Activated CD4-positive, alpha-beta T cell treated with anti-CD3 and anti-CD28 coated beads for 36 hours (primary cell): ENCODE measurements at regions not wholly inside any gene's neighbourhood (a gene's known extent, or its start where the extent isn't known, plus 50 kb on each side); places are given as distances from the start of the nearest gene placed in this dataset.

Experiments
- ATAC-seq: fragments of 200-7000 bp; cut with Tn5 transposase; one replicate; pipeline ENCODE4 v1.10.0; 2021; ENCODE audit warnings: mild to moderate bottlenecking, moderate library complexity
- CTCF ChIA-PET: fragments of 350-600 bp; sonication (Branson Sonifier 250); formaldehyde crosslinking; loops from one replicate; lab custom pipeline; 2021; ENCODE audit warnings: antibody characterized with exemption; lab: Charles Lee
- POLR2A ChIA-PET: fragments of 350-600 bp; sonication (Branson Sonifier 250); formaldehyde crosslinking; loops from one replicate; lab custom pipeline; 2021; ENCODE audit warnings: antibody characterized with exemption, inconsistent platforms; lab: Charles Lee
- DNase-seq: peaks from one replicate; pipeline ENCODE4 v3.0.0-alpha.2; 2020
- H3K27ac Mint-ChIP-seq: one replicate; pipeline ENCODE4 v1.8.0; 2021; ENCODE audit warnings: mixed read lengths
- H3K27me3 Mint-ChIP-seq: one replicate; pipeline ENCODE4 v1.8.0; 2021; ENCODE audit warnings: mixed read lengths
- H3K36me3 Mint-ChIP-seq: one replicate; pipeline ENCODE4 v1.8.0; 2021; ENCODE audit warnings: low read depth, mixed read lengths
- H3K4me1 Mint-ChIP-seq: one replicate; pipeline ENCODE4 v1.8.0; 2021; ENCODE audit warnings: mixed read lengths
- H3K4me3 Mint-ChIP-seq: one replicate; pipeline ENCODE4 v1.8.0; 2021; ENCODE audit warnings: mild to moderate bottlenecking, moderate library complexity, mixed read lengths
- H3K9me3 Mint-ChIP-seq: one replicate; pipeline ENCODE4 v1.8.0; 2021; ENCODE audit warnings: low read depth, mixed read lengths
- intact Hi-C, 2 experiments: fragments of 100-400 bp; cut with DNase I in 1 of 2; cut with micrococcal nuclease in 1 of 2; formaldehyde crosslinking; loops; one replicate each; pipeline versions ENCODE4 v1.14.2 to v1.15.1; 2022 to 2024; cut with DNase I, micrococcal nuclease

- no peak overlapping the region for H3K4me3 Mint-ChIP-seq
- POLR2A ChIA-PET, result no interaction called here
Measured at GRCh38 chr20:63076421-63076820, 69.7 kb upstream of the BHLHE23 start.

GRCh38 chr20:63074631-63075030 is 67.9 kb upstream of the BHLHE23 start:
- no peak overlapping the region for H3K4me3 Mint-ChIP-seq
- H3K9me3 Mint-ChIP-seq, result peaks cover 16% of the 10 kb centered on the region
- H3K27ac Mint-ChIP-seq, result no peak overlapping the region
- intact Hi-C loops, result no loop called here
- DNase-seq, result no peak
- H3K27me3 Mint-ChIP-seq, result peaks cover 25% of the 10 kb centered on the region
- POLR2A ChIA-PET, result no interaction called here
- CTCF ChIA-PET, result no interaction called here
- ATAC-seq, result no peak
- peaks cover 2% of the 10 kb centered on the region for H3K4me1 Mint-ChIP-seq
- no peaks in the 10 kb centered on the region for H3K36me3 Mint-ChIP-seq

More at GRCh38 chr20:63076421-63076820, 69.7 kb upstream of the BHLHE23 start:
- Mint-ChIP-seq H3K27me3 (peaks cover 19% of the 10 kb centered on the region), H3K9me3 (peaks cover 16% of the 10 kb centered on the region), H3K36me3 (no peaks in the 10 kb centered on the region), H3K27ac (no peak overlapping the region), H3K4me1 (peaks cover 2% of the 10 kb centered on the region)
- intact Hi-C loops, result no loop called here
- DNase-seq, result no peak
- ATAC-seq, result no peak
- CTCF ChIA-PET, result no interaction called here

DNA sequence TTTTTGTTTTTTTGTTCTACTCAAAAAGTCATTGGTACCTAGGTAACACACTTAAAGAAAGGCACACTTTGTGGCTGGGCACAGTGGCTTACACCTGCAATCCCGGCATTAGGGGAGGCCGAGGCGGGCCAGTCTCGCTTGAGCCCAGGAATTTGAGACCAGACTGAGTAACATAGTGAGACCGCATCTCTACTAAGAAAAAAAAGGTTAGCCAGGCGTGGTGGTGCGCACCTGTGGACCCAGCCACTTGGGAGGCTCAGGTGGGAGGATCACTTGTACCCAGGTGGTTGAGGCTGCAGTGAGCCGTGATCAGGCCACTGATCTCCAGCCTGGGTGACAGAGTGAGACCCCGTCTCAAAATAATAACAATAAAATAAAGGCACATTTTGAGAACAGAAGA is 67.4 kb upstream of the BHLHE23 start:
- Mint-ChIP-seq H3K27me3 (peaks cover 27% of the 10 kb centered on the region), H3K4me3 (no peak overlapping the region), H3K4me1 (peaks cover 2% of the 10 kb centered on the region), H3K27ac (no peak overlapping the region), H3K36me3 (no peaks in the 10 kb centered on the region), H3K9me3 (peaks cover 16% of the 10 kb centered on the region)
- no peak for DNase-seq
- intact Hi-C loops, result no loop called here
- ChIA-PET POLR2A (no interaction called here), CTCF (no interaction called here)
- no peak for ATAC-seq

DNA sequence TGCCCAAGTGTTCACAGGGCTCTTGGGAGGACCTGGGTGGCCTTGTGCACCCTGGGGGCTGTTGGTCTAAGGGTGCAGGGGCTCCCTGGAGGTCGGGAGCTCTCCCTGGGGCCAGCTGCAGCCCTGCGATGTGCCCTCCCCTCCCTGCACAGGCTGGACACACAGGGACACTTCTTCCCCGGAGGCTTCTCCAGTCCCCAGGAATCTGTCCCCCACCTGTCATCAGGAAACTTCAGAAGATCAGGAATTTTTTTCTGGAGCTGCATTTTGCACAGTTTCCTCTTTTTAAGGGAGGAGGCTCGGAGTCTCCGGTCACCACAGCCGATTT is 66.9 kb upstream of the BHLHE23 start:
- intact Hi-C loops, result no loop called here
- ATAC-seq (no peak), DNase-seq (no peak)
- ChIA-PET CTCF (interaction anchor here (0.5 kb wide), 1 partner anchor 711 kb away, joined by 3 read pairs; no protein-coding TSS in a partner anchor), POLR2A (no interaction called here)
- peaks cover 27% of the 10 kb centered on the region for H3K27me3 Mint-ChIP-seq
- H3K36me3 Mint-ChIP-seq, result no peaks in the 10 kb centered on the region
- H3K4me1 Mint-ChIP-seq, result peaks cover 2% of the 10 kb centered on the region
- H3K27ac Mint-ChIP-seq, result no peak overlapping the region
- peaks cover 16% of the 10 kb centered on the region for H3K9me3 Mint-ChIP-seq
- H3K4me3 Mint-ChIP-seq, result no peak overlapping the region

DNA sequence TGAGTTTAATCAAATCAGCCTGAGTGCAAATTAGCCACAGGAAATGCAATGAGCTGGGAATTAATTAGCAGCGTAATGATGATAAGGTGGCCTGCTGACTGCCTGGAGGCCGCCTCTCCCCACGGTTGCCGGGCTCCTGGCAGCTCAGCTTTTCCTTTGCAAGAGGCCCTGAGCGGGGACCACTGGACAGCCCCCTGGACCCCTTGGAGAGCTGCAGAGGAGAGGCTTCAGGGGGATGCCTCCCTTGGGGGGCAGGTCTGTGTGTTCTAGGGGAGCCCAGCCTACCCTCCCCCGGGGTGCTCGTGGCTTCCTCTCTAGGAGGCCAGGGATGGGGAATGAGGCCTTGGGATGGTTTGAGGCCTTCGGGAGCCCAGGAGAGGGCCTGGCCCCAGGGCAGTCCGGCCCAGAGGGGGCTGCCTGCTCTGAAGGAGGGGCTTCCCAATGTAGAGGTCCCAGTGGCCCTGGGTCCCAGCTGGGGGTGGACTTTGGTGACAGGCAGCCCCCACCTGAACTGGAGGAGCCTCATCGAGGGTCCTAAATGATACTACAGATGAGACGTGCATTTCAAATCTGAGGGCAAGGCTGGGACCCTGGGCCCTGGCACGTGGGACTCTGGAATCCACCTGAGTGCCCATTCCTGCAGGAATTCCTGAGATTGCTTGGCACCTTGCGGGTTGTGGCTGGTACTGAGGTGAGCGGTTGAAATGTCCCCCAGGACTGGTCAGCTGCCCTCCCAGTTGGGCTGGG is 66.4 kb upstream of the BHLHE23 start:
- peaks cover 25% of the 10 kb centered on the region for H3K27me3 Mint-ChIP-seq
- ChIA-PET POLR2A (interaction anchor here (0.7 kb wide), 1 partner anchor 220 kb away, joined by 3 read pairs; the partner anchor contains the start of gene COL20A1), CTCF (interaction anchor here (0.5 to 0.7 kb wide), 2 partner anchors 144 to 712 kb away, joined by 3 read pairs; no protein-coding TSS in a partner anchor)
- no peak overlapping the region for H3K4me3 Mint-ChIP-seq
- peaks cover 11% of the 10 kb centered on the region for H3K9me3 Mint-ChIP-seq
- H3K4me1 Mint-ChIP-seq, result peaks cover 2% of the 10 kb centered on the region
- intact Hi-C loops, result no loop called here
- DNase-seq (no peak), ATAC-seq (no peak)
- H3K36me3 Mint-ChIP-seq, result no peaks in the 10 kb centered on the region
- H3K27ac Mint-ChIP-seq, result no peak overlapping the region

GRCh38 chr20:63072231-63072791 is 65.5 kb upstream of the BHLHE23 start:
- ChIA-PET CTCF (interaction anchor here (0.7 kb wide), 1 partner anchor 145 kb away, joined by 3 read pairs; no protein-coding TSS in a partner anchor), POLR2A (interaction anchor here (0.5 to 0.7 kb wide), 2 partner anchors 221 to 802 kb away, joined by 3 read pairs; partner anchors contain the start of gene COL20A1)
- ATAC-seq, result no peak

GRCh38 chr20:63071541-63072181 is 64.9 kb upstream of the BHLHE23 start:
- Mint-ChIP-seq H3K27ac (no peak overlapping the region), H3K36me3 (no peaks in the 10 kb centered on the region), H3K4me1 (peaks cover 2% of the 10 kb centered on the region), H3K9me3 (peaks cover 2% of the 10 kb centered on the region), H3K4me3 (no peak overlapping the region), H3K27me3 (peaks cover 29% of the 10 kb centered on the region)
- DNase-seq (peak; percentile 59), ATAC-seq (peak; percentile 76)
- intact Hi-C loops, result no loop called here
- POLR2A ChIA-PET, result interaction anchor here (0.5 kb wide), 1 partner anchor 803 kb away, joined by 3 read pairs; no protein-coding TSS in a partner anchor
- CTCF ChIA-PET, result interaction anchor here (0.7 kb wide), 1 partner anchor 216 kb away, joined by 3 read pairs; no protein-coding TSS in a partner anchor

More at GRCh38 chr20:63072231-63072791, 65.5 kb upstream of the BHLHE23 start:
- Mint-ChIP-seq H3K4me3 (no peak overlapping the region), H3K9me3 (peaks cover 4% of the 10 kb centered on the region), H3K27me3 (peaks cover 25% of the 10 kb centered on the region), H3K36me3 (no peaks in the 10 kb centered on the region), H3K4me1 (peaks cover 2% of the 10 kb centered on the region), H3K27ac (no peak overlapping the region)
- intact Hi-C loops, result no loop called here
- no peak for DNase-seq

DNA sequence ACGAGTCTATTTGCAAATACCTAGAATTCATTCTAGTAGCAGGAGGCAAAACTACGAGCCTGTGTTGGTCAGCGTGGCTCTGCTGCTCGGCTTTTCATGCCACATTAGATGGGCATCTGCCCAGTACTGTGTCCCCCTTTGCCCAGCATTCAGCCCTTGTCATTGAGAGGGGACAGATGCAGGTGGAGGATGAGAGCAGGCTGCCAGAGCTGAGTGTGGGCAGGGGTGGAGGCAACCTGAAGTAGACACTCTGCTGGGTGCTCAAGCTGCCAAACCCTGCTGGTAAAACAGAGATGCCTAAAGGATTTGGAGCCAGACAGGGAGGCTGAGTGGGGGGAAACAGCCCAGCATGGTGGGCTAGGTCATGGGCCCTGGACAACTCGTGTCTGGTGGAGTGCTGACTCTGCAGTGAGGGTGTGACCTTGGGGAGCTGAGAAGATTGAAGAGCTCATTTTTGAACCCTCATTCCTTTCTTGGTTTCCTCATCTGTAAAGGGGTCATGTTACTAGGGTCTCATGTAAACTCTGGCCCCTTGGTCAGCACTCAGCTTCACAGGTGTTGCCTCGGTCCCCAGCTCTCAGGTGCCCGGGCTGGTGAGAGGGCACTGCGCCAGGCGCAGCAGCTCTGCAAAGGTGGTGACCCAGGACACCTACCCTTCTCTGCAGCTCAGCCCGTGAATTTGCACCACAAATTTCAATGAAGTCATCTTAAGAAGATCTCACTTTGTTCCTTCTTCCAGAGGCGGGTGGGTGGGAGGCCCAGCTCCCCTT is 64.2 kb upstream of the BHLHE23 start:
- no peak for ATAC-seq
- no peaks in the 10 kb centered on the region for H3K9me3 Mint-ChIP-seq
- ChIA-PET POLR2A (no interaction called here), CTCF (interaction anchor here (0.7 kb wide), 1 partner anchor 216 kb away, joined by 3 read pairs; no protein-coding TSS in a partner anchor)
- H3K27me3 Mint-ChIP-seq, result peaks cover 27% of the 10 kb centered on the region
- peaks cover 2% of the 10 kb centered on the region for H3K4me1 Mint-ChIP-seq
- no peaks in the 10 kb centered on the region for H3K36me3 Mint-ChIP-seq
- no peak overlapping the region for H3K27ac Mint-ChIP-seq
- DNase-seq, result no peak
- intact Hi-C loops, result no loop called here
- H3K4me3 Mint-ChIP-seq, result no peak overlapping the region

DNA sequence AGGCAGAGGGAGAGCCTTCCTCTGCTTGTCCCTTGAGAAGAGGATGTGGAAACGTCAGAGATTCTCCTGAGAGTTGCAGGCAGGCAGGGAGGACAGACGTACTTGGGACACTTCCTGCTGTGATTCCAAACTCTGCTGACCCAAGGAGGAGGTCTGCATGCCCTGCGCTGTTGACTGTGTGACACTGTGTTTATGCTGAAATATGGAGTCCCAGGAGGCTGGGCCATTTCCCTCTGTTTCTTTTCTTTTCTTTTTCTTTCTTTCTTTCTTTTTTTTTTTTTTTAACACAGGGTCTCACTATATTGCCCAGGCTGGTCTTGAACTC is 63.5 kb upstream of the BHLHE23 start:
- no peak for ATAC-seq
- no peaks in the 10 kb centered on the region for H3K36me3 Mint-ChIP-seq

GRCh38 chr20:63068711-63069367 is 62.1 kb upstream of the BHLHE23 start:
- H3K9me3 Mint-ChIP-seq, result no peaks in the 10 kb centered on the region
- peaks cover 22% of the 10 kb centered on the region for H3K27me3 Mint-ChIP-seq
- no peak overlapping the region for H3K4me3 Mint-ChIP-seq
- intact Hi-C loops, result no loop called here
- peaks cover 2% of the 10 kb centered on the region for H3K4me1 Mint-ChIP-seq
- ChIA-PET CTCF (no interaction called here), POLR2A (no interaction called here)
- DNase-seq (no peak), ATAC-seq (no peak)
- no peak overlapping the region for H3K27ac Mint-ChIP-seq
- H3K36me3 Mint-ChIP-seq, result no peaks in the 10 kb centered on the region

More for the DNA sequence above, 63.5 kb upstream of the BHLHE23 start:
- ChIA-PET CTCF (interaction anchor here (0.6 kb wide), 1 partner anchor 346 kb away, joined by 3 read pairs; no protein-coding TSS in a partner anchor), POLR2A (interaction anchor here (0.6 kb wide), 1 partner anchor 78 kb away, joined by 5 read pairs; no protein-coding TSS in a partner anchor)
- Mint-ChIP-seq H3K4me3 (no peak overlapping the region), H3K27ac (no peak overlapping the region), H3K9me3 (no peaks in the 10 kb centered on the region), H3K4me1 (peaks cover 2% of the 10 kb centered on the region), H3K27me3 (peaks cover 25% of the 10 kb centered on the region)
- DNase-seq, result no peak
- intact Hi-C loops, result no loop called here
